K562 (cell line): ENCODE measurements at regions not wholly inside any gene's neighbourhood (a gene's known extent, or its start where the extent isn't known, plus 50 kb on each side); places are given as distances from the start of the nearest gene placed in this dataset.

Experiments used
- CEBPB ChIP-seq: fragments of 450-650 bp; IDR thresholded peaks from 2 replicates; pipeline ENCODE4 v1.6.1; 2016; ENCODE audit warnings: missing genetic modification characterization, missing compliant biosample characterization
- HNRNPL ChIP-seq: fragments of 200-400 bp; formaldehyde crosslinking; IDR thresholded peaks from 2 replicates; pipeline ENCODE4 v1.6.1; 2017; ENCODE audit warnings: low read depth, mild to moderate bottlenecking, low read length
- MBD1 ChIP-seq: fragments of 250-450 bp; sonication (Bioruptor Pico); IDR thresholded peaks from 2 replicates; pipeline ENCODE4 v1.8.0; 2022; ENCODE audit warnings: inconsistent platforms
- MCM3 ChIP-seq: fragments of 450-650 bp; IDR thresholded peaks from 2 replicates; pipeline ENCODE4 v1.6.1; 2016
- NCOA1 ChIP-seq: fragments of 450-650 bp; IDR thresholded peaks from 2 replicates; pipeline ENCODE4 v1.6.1; 2016; ENCODE audit warnings: low read depth
- NFYB ChIP-seq: IDR thresholded peaks from 2 replicates; pipeline ENCODE4 v1.6.1; 2011; ENCODE audit warnings: mild to moderate bottlenecking, moderate library complexity; ENCODE audit not compliant: insufficient read length; ENCODE audit errors: extremely low read depth
- NR4A1 ChIP-seq, 2 experiments: fragments of 250-450 bp in 1 of 2; fragments of 450-650 bp in 1 of 2; sonication (Bioruptor Pico) in 1 of 2; IDR thresholded peaks; 2 replicates each; pipeline versions ENCODE4 v1.4.0 to v1.6.1; 2016 to 2020; ENCODE audit warnings: mild to moderate bottlenecking in 2 of 2, missing compliant biosample characterization in 1 of 2, missing genetic modification characterization in 1 of 2, moderate library complexity in 1 of 2
- POLR2G ChIP-seq: fragments of 200-400 bp; formaldehyde crosslinking; IDR thresholded peaks from 2 replicates; pipeline ENCODE4 v1.6.1; 2017; ENCODE audit warnings: low read depth, mild to moderate bottlenecking, antibody characterized with exemption, low read length, moderate library complexity
- PTTG1 ChIP-seq: fragments of 450-650 bp; IDR thresholded peaks from 2 replicates; pipeline ENCODE4 v1.6.1; 2016; ENCODE audit warnings: low read depth, mild to moderate bottlenecking, missing genetic modification characterization, missing compliant biosample characterization
- SAP30 ChIP-seq: fragments of 200-600 bp; sonication (generic); IDR thresholded peaks from 2 replicates; pipeline ENCODE4 v1.6.1; 2012; ENCODE audit warnings: borderline replicate concordance, low read depth, mild to moderate bottlenecking, moderate library complexity, low read length, control low read depth, inconsistent platforms; ENCODE audit not compliant: insufficient read depth, poor library complexity, severe bottlenecking
- TAF7 ChIP-seq: fragments of 450-650 bp; IDR thresholded peaks from 2 replicates; pipeline ENCODE4 v1.6.1; 2016; ENCODE audit warnings: missing genetic modification characterization, missing compliant biosample characterization
- TEAD2 ChIP-seq: fragments of 450-650 bp; IDR thresholded peaks from 2 replicates; pipeline ENCODE4 v1.6.1; 2016; ENCODE audit warnings: missing genetic modification characterization, control low read depth, missing compliant biosample characterization
- TGIF2 ChIP-seq: sonication (generic); formaldehyde crosslinking; IDR thresholded peaks from 2 replicates; pipeline ENCODE4 v1.8.1; 2022; ENCODE audit warnings: mild to moderate bottlenecking, missing genetic modification reagents, moderate library complexity
- ZNF184 ChIP-seq: sonication (generic); formaldehyde crosslinking; IDR thresholded peaks from 2 replicates; pipeline ENCODE4 v1.5.0; 2020; ENCODE audit warnings: missing genetic modification reagents
- ZNF41 ChIP-seq: fragments of 250-450 bp; sonication (Bioruptor Pico); conservative IDR thresholded peaks from 2 replicates; pipeline ENCODE4 v1.4.0; 2020; ENCODE audit warnings: mild to moderate bottlenecking
- ZNF830 ChIP-seq: fragments of 250-450 bp; sonication (Bioruptor Pico); IDR thresholded peaks from 2 replicates; pipeline ENCODE4 v1.5.0; 2021; ENCODE audit warnings: mild to moderate bottlenecking
- TF ChIP-seq, protein P1 (sequence below): sonication (generic); formaldehyde crosslinking; IDR thresholded peaks from 2 replicates; pipeline ENCODE4 v1.8.1; 2023; ENCODE audit warnings: mild to moderate bottlenecking, missing genetic modification reagents
- TF ChIP-seq, protein P2 (sequence below): fragments of 250-450 bp; sonication (Bioruptor Pico); IDR thresholded peaks from 2 replicates; pipeline ENCODE4 v1.5.0; 2020; ENCODE audit warnings: mild to moderate bottlenecking
- TF ChIP-seq, protein P3 (sequence below): fragments of 450-650 bp; IDR thresholded peaks from 2 replicates; pipeline ENCODE4 v1.6.1; 2016; ENCODE audit warnings: mild to moderate bottlenecking
- TF ChIP-seq, protein P4 (sequence below): sonication (generic); IDR thresholded peaks from 2 replicates; pipeline ENCODE4 v1.6.1; 2016

GRCh38 chr12:34336619-34337465, 314.5 kb downstream of the ALG10 start (continued):
- TF ChIP-seq ZNF41 (CRISPR knock-in tag) (no peak), TGIF2 (CRISPR knock-in tag) (no peak), MCM3 (no peak), NR4A1 (CRISPR knock-in tag; IDR thresholded peaks at IDR 0.05) (no peak), NR4A1 (tag; IDR thresholded peaks at IDR 0.05) (0 out of 2 replicates have a peak, but pooled peaks have one; percentile 75), ZNF830 (CRISPR knock-in tag) (no peak), NFYB (no peak), ZNF184 (no peak), CEBPB (no peak), PTTG1 (tag) (no peak), MBD1 (CRISPR knock-in tag) (no peak), TEAD2 (no peak), HNRNPL (no peak), NCOA1 (no peak), POLR2G (peak; percentile 63), TAF7 (no peak), SAP30 (no peak)
- TF ChIP-seq, protein P1, sequence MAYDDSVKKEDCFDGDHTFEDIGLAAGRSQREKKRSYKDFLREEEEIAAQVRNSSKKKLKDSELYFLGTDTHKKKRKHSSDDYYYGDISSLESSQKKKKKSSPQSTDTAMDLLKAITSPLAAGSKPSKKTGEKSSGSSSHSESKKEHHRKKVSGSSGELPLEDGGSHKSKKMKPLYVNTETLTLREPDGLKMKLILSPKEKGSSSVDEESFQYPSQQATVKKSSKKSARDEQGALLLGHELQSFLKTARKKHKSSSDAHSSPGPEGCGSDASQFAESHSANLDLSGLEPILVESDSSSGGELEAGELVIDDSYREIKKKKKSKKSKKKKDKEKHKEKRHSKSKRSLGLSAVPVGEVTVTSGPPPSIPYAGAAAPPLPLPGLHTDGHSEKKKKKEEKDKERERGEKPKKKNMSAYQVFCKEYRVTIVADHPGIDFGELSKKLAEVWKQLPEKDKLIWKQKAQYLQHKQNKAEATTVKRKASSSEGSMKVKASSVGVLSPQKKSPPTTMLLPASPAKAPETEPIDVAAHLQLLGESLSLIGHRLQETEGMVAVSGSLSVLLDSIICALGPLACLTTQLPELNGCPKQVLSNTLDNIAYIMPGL (CRISPR knock-in tag): 0 out of 2 replicates have a peak, but pooled peaks have one; percentile 23
- TF ChIP-seq, protein P2, sequence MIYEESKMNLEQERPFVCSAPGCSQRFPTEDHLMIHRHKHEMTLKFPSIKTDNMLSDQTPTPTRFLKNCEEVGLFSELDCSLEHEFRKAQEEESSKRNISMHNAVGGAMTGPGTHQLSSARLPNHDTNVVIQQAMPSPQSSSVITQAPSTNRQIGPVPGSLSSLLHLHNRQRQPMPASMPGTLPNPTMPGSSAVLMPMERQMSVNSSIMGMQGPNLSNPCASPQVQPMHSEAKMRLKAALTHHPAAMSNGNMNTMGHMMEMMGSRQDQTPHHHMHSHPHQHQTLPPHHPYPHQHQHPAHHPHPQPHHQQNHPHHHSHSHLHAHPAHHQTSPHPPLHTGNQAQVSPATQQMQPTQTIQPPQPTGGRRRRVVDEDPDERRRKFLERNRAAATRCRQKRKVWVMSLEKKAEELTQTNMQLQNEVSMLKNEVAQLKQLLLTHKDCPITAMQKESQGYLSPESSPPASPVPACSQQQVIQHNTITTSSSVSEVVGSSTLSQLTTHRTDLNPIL (CRISPR knock-in tag): no peak
- TF ChIP-seq, protein P3, sequence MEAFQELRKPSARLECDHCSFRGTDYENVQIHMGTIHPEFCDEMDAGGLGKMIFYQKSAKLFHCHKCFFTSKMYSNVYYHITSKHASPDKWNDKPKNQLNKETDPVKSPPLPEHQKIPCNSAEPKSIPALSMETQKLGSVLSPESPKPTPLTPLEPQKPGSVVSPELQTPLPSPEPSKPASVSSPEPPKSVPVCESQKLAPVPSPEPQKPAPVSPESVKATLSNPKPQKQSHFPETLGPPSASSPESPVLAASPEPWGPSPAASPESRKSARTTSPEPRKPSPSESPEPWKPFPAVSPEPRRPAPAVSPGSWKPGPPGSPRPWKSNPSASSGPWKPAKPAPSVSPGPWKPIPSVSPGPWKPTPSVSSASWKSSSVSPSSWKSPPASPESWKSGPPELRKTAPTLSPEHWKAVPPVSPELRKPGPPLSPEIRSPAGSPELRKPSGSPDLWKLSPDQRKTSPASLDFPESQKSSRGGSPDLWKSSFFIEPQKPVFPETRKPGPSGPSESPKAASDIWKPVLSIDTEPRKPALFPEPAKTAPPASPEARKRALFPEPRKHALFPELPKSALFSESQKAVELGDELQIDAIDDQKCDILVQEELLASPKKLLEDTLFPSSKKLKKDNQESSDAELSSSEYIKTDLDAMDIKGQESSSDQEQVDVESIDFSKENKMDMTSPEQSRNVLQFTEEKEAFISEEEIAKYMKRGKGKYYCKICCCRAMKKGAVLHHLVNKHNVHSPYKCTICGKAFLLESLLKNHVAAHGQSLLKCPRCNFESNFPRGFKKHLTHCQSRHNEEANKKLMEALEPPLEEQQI: no peak
- TF ChIP-seq, protein P4, sequence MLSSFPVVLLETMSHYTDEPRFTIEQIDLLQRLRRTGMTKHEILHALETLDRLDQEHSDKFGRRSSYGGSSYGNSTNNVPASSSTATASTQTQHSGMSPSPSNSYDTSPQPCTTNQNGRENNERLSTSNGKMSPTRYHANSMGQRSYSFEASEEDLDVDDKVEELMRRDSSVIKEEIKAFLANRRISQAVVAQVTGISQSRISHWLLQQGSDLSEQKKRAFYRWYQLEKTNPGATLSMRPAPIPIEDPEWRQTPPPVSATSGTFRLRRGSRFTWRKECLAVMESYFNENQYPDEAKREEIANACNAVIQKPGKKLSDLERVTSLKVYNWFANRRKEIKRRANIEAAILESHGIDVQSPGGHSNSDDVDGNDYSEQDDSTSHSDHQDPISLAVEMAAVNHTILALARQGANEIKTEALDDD: no peak
